HEK293 (cell line): ENCODE measurements at regions not wholly inside any gene's neighbourhood (a gene's known extent, or its start where the extent isn't known, plus 50 kb on each side); places are given as distances from the start of the nearest gene placed in this dataset.

Source experiments
- BCL11A ChIP-seq: fragments of 450-650 bp; formaldehyde crosslinking; IDR thresholded peaks from 2 replicates; pipeline ENCODE4 v1.5.1; 2016; ENCODE audit warnings: low read depth, missing biosample characterization, missing genetic modification characterization
- CTCF ChIP-seq: fragments of 450-650 bp; formaldehyde crosslinking; IDR thresholded peaks from 2 replicates; pipeline ENCODE4 v1.5.1; 2016; ENCODE audit warnings: missing biosample characterization, missing genetic modification characterization
- ZBTB26 ChIP-seq: fragments of 450-650 bp; formaldehyde crosslinking; optimal IDR thresholded peaks from 2 replicates; pipeline ENCODE3; 2016; ENCODE audit warnings: missing biosample characterization, mild to moderate bottlenecking, missing genetic modification characterization
- ZNF121 ChIP-seq: fragments of 450-650 bp; formaldehyde crosslinking; IDR thresholded peaks from 2 replicates; pipeline ENCODE4 v1.5.1; 2016; ENCODE audit warnings: missing biosample characterization, missing genetic modification characterization
- ZNF776 ChIP-seq: fragments of 450-650 bp; formaldehyde crosslinking; IDR thresholded peaks from 2 replicates; pipeline ENCODE4 v1.5.0; 2017; ENCODE audit warnings: missing biosample characterization, missing genetic modification characterization, borderline replicate concordance

DNA sequence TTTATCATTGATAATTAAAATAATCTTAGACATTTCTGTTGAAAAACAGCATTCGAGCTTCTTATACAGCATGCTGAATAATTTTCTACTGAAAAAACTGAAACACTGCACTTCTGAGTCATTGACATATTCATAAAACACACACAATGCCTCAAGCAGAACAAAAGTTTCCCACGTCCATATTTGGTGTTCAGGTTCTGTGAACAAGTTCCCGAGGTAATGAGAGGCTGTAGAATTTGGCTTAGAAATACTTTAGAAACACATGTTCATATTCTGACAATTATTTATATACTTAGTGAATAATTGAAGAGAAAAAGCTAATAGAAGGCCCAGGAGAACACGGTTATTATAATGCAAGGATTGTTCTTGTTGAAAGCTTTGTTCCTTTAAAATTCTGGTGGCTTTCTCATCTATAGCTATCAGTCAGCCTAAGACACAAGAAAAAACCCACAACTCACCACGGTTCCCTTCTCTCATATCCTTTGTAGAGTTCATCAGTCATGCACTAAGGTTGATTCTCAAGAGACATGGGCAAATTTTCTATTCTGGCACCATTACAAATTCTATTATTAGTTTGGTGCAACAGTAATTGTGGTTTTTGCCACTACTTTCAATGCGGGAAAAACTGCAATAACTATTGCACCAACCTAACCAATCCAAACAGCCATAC is 194.4 kb downstream of the TMX3 start:
- TF ChIP-seq CTCF (tag by site-specific recombination) (no peak), ZNF121 (tag by site-specific recombination) (no peak), ZNF776 (tag by site-specific recombination) (no peak), ZBTB26 (no peak), BCL11A (tag by site-specific recombination) (no peak)
